ENCODE measurements at regions not wholly inside any gene's neighbourhood (a gene's known extent, or its start where the extent isn't known, plus 50 kb on each side); places are given as distances from the start of the nearest gene placed in this dataset.
"Not testable (repeated sequence)": the region's sequence is repeated elsewhere in the genome, so short reads cannot be mapped to it uniquely, and the experiment has no call there.

DNA sequence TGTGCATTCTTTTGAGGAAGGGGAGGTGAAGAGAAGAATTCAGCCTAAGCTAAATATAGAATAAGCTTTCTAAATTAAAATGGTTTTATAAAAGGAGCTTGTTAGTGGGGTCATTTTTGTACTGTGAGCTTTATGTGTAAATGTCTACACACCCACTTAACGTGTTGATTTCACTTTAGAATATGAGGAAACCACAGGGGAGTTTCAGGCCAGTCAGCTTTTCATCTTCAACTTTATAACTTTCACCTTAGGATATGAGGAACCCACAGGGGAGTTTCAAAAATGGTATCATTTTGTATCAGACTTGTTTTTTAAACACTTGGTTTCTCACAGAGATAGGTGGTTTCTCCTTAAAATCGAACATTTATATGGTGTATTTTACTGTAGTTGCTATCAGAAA, 120.7 kb upstream of the NIPA1 start:
- BruUV-seq (replicated peaks); H3K4me3 ChIP-seq; POLR2A ChIA-PET (ENCODE audit: unreplicated experiment); H2AFZ ChIP-seq; H3K79me2 ChIP-seq (ENCODE audit: low read depth); H3K4me2 ChIP-seq; H3K9me2 ChIP-seq (ENCODE audit: insufficient read depth); H3K9me3 ChIP-seq (ENCODE audit: insufficient read depth, low read depth); H3F3A ChIP-seq (ENCODE audit: insufficient read depth, low read depth); H3K4me1 ChIP-seq (replicated peaks; ENCODE audit: insufficient read depth); H3K27ac ChIP-seq; H4K20me1 ChIP-seq (ENCODE audit: insufficient read depth); DNase-seq; intact Hi-C loops (cut with micrococcal nuclease; ENCODE audit: unreplicated experiment); H3K36me3 ChIP-seq (ENCODE audit: low read depth); CTCF ChIA-PET: not testable (repeated sequence)
- peaks cover 26% of the 10 kb centered on the region for H3K27me3 ChIP-seq (ENCODE audit: insufficient read depth, low read depth)

DNA sequence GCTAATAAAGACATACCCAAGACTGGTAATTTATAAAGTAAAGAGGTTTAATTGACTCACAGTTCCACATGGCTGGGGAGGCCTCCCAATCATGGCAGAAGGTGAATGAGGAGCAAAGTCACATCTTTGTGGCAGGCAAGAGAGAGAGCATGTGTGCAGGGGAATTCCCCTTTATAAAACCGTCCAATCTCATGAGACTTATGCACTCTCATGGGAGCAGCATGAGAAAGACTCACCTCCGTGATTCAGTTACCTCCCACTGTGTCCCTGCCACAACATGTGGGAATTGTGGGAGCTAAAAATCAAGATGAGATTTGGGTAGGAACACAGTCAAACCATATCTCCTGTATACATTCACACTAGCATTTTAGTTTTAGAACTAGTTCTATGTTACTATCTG, 101.7 kb upstream of the NIPA1 start:
- H3F3A ChIP-seq (ENCODE audit: insufficient read depth, low read depth); H3K4me3 ChIP-seq; CTCF ChIA-PET; H4K20me1 ChIP-seq (ENCODE audit: insufficient read depth); DNase-seq; H2AFZ ChIP-seq; H3K4me2 ChIP-seq; H3K9me2 ChIP-seq (ENCODE audit: insufficient read depth); POLR2A ChIA-PET (ENCODE audit: unreplicated experiment); H3K4me1 ChIP-seq (replicated peaks; ENCODE audit: insufficient read depth); H3K27ac ChIP-seq; H3K36me3 ChIP-seq (ENCODE audit: low read depth); H3K27me3 ChIP-seq (ENCODE audit: insufficient read depth, low read depth); H3K79me2 ChIP-seq (ENCODE audit: low read depth); intact Hi-C loops (cut with micrococcal nuclease; ENCODE audit: unreplicated experiment); BruUV-seq (replicated peaks); H3K9me3 ChIP-seq (ENCODE audit: insufficient read depth, low read depth): not testable (repeated sequence)

DNA sequence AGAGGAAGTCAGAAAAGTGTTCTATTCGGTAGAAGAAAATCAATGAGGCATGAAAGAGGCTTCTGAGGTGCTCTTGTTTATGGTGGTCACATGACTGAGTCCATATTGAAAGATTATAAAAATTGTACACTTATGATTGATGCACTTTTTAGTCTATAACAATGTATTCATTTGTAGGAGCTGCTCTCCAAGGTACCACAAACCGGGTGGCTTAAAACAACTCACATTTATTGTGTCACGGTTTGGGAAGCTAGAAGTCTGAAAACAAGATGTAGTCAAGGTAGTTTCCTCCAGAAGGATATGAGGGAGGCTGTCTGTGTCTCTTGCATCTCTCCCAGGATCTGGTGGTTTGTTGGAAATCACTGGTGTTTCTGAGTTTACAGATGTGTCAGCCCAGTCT, 86.6 kb upstream of the NIPA1 start:
- H3K27me3 ChIP-seq (ENCODE audit: insufficient read depth, low read depth); intact Hi-C loops (cut with micrococcal nuclease; ENCODE audit: unreplicated experiment); H3K36me3 ChIP-seq (ENCODE audit: low read depth); H2AFZ ChIP-seq; H3K79me2 ChIP-seq (ENCODE audit: low read depth); H3K9me3 ChIP-seq (ENCODE audit: insufficient read depth, low read depth); POLR2A ChIA-PET (ENCODE audit: unreplicated experiment); H3K4me3 ChIP-seq; H3K9me2 ChIP-seq (ENCODE audit: insufficient read depth); H3K4me1 ChIP-seq (replicated peaks; ENCODE audit: insufficient read depth); BruUV-seq (replicated peaks); H4K20me1 ChIP-seq (ENCODE audit: insufficient read depth); DNase-seq; H3K4me2 ChIP-seq; H3F3A ChIP-seq (ENCODE audit: insufficient read depth, low read depth); CTCF ChIA-PET; H3K27ac ChIP-seq: not testable (repeated sequence)

DNA sequence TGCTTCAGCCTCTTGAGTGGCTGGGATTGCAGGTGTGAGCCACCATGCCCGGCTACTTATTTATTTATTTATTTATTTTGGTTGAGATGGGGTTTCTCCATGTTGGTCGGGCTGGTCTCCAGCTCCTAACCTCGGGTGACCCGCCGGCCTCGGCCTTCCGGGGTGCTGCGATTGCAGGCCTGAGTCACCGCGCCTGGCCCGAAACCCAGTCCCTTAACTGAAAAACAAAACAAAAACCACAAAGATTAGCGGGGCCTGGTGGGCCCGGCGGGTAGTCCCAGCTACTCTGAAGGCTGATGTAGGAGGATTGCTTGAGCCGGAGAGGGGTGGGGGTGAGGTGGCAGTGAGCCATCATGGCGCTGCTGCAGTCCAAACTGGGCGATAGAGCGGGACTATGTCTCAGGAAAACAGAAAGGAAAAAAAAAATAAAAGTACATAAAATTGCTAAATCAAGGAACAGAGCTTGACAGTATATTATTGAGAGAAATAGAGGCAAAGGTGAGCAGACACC, 75.6 kb upstream of the NIPA1 start:
- H3F3A ChIP-seq (ENCODE audit: insufficient read depth, low read depth); H3K4me3 ChIP-seq; H3K79me2 ChIP-seq (ENCODE audit: low read depth); H3K27ac ChIP-seq; POLR2A ChIA-PET (ENCODE audit: unreplicated experiment); H3K4me2 ChIP-seq; DNase-seq; H3K9me3 ChIP-seq (ENCODE audit: insufficient read depth, low read depth); H3K36me3 ChIP-seq (ENCODE audit: low read depth); H4K20me1 ChIP-seq (ENCODE audit: insufficient read depth); H3K27me3 ChIP-seq (ENCODE audit: insufficient read depth, low read depth); CTCF ChIA-PET; intact Hi-C loops (cut with micrococcal nuclease; ENCODE audit: unreplicated experiment); H3K9me2 ChIP-seq (ENCODE audit: insufficient read depth); BruUV-seq (replicated peaks); H2AFZ ChIP-seq; H3K4me1 ChIP-seq (replicated peaks; ENCODE audit: insufficient read depth): not testable (repeated sequence)

DNA sequence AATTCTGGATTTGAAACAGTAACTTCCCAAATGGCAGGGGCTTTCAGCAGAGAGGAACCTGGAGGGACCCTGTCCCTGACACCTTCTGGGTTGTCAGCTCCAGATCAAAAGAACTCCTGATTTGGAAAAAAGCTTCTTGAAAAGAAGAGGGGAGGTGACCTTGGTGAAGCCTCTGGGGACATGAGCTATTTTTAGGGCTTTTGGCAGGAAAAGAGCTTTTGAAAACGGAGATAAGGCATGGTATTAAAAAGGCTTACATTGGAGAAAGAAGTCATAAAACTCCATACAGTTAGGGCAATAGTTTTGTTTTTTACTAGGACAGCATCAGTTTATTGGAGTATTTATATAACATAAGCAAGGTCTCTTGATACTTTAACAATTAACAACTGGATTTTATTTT, 72.5 kb upstream of the NIPA1 start:
- H3K4me3 ChIP-seq; H2AFZ ChIP-seq; POLR2A ChIA-PET (ENCODE audit: unreplicated experiment); H3K79me2 ChIP-seq (ENCODE audit: low read depth); H3F3A ChIP-seq (ENCODE audit: insufficient read depth, low read depth); H3K27me3 ChIP-seq (ENCODE audit: insufficient read depth, low read depth); H3K36me3 ChIP-seq (ENCODE audit: low read depth); CTCF ChIA-PET; H4K20me1 ChIP-seq (ENCODE audit: insufficient read depth); DNase-seq; H3K27ac ChIP-seq; H3K9me2 ChIP-seq (ENCODE audit: insufficient read depth); H3K4me1 ChIP-seq (replicated peaks; ENCODE audit: insufficient read depth); BruUV-seq (replicated peaks); H3K4me2 ChIP-seq; intact Hi-C loops (cut with micrococcal nuclease; ENCODE audit: unreplicated experiment); H3K9me3 ChIP-seq (ENCODE audit: insufficient read depth, low read depth): not testable (repeated sequence)

DNA sequence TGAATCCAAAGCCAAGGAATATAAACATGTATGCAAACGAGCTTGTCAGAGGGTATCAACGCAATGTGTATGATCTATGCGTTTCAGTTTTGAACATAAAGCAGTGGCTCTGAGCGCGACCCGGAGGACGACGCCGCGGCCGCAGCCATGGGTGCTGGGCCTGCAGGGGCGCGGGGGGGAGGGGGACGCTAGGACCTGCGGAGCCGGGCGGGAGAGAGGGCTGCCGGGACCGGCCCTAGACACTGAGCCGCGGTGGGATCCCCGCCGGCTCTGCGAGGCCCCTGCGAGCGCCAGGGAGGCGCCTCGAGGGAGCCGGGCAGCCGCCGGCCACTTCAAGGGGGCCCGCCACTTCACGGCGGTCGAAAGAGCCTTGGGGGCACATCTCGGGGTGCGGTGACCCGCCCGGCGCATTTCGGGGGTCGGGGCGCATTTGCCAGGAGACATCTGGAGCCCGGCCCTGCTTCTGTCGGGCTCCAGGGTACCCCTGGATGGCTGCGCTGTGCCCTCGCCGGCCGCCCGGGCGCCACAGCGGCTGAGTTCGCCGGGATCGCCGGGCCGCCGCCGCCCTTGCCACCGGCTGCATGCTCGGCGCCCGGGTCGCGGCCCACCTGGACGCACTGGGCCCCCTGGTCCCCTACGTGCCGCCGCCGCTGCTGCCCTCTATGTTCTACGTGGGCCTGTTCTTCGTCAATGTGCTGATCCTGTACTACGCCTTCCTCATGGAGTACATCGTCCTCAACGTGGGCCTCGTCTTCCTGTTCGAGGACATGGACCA, 71.9 kb upstream of the NIPA1 start:
- H3K4me2 ChIP-seq; H3K27me3 ChIP-seq (ENCODE audit: insufficient read depth, low read depth); H3K27ac ChIP-seq; H3K79me2 ChIP-seq (ENCODE audit: low read depth); BruUV-seq (replicated peaks); H3K4me3 ChIP-seq; H3K4me1 ChIP-seq (replicated peaks; ENCODE audit: insufficient read depth); H3K36me3 ChIP-seq (ENCODE audit: low read depth); CTCF ChIA-PET; H3K9me2 ChIP-seq (ENCODE audit: insufficient read depth); H4K20me1 ChIP-seq (ENCODE audit: insufficient read depth); H3F3A ChIP-seq (ENCODE audit: insufficient read depth, low read depth); DNase-seq; POLR2A ChIA-PET (ENCODE audit: unreplicated experiment); intact Hi-C loops (cut with micrococcal nuclease; ENCODE audit: unreplicated experiment); H3K9me3 ChIP-seq (ENCODE audit: insufficient read depth, low read depth); H2AFZ ChIP-seq: not testable (repeated sequence)

DNA sequence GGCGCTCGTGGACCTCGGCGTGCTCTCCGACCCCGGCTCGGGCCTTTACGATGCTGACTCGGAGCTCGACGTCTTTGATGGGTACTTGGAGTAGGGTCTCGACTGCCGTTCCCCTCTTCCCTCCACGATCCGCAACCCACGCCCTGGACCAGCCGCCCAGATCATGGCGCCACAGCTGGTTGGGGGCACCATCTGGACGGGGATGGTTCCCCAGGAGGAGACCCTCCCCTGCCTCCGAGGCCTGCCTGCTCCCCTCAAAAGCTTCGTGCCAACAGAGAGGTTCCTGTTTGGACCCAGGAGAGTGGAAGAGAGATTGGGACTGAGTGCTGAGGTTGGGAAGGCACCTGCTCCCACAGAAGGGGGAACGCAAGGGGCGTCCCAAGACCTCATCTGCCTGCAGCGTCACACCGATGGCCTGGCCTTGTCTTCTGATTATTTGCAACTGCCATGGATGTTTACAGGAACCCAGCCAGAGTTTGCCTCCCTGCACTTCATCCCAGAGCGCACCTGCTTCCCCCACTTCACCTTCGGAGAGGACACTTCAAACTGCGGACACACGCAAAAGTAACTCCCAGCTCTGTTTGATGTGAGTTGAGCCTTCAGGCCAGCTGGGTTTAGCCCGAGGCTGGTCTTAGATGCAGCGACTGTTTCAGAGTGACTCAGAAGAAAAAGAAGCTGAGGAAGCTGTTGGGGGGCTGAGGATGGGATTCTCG, 71.2 kb upstream of the NIPA1 start:
- H3K4me1 ChIP-seq (replicated peaks; ENCODE audit: insufficient read depth); CTCF ChIA-PET; H3K27me3 ChIP-seq (ENCODE audit: insufficient read depth, low read depth); H3K9me3 ChIP-seq (ENCODE audit: insufficient read depth, low read depth); H2AFZ ChIP-seq; H3K27ac ChIP-seq; DNase-seq; H3K4me3 ChIP-seq; H3K4me2 ChIP-seq; BruUV-seq (replicated peaks); H3K79me2 ChIP-seq (ENCODE audit: low read depth); H3K9me2 ChIP-seq (ENCODE audit: insufficient read depth); POLR2A ChIA-PET (ENCODE audit: unreplicated experiment); H3K36me3 ChIP-seq (ENCODE audit: low read depth); H4K20me1 ChIP-seq (ENCODE audit: insufficient read depth); H3F3A ChIP-seq (ENCODE audit: insufficient read depth, low read depth); intact Hi-C loops (cut with micrococcal nuclease; ENCODE audit: unreplicated experiment): not testable (repeated sequence)
